Activated CD4-positive, alpha-beta T cell treated with anti-CD3 and anti-CD28 coated beads, Interleukin-2, amount 50 U/mL, for 1 hour (primary cell): ENCODE measurements at regions not wholly inside any gene's neighbourhood (a gene's known extent, or its start where the extent isn't known, plus 50 kb on each side); places are given as distances from the start of the nearest gene placed in this dataset.
A peak's percentile ranks its signal among the peaks of the same experiment; 100 is the strongest.

ENCODE experiments used
- DNase-seq: peaks from one replicate; pipeline ENCODE4 v3.0.0-alpha.2; 2020

DNA sequence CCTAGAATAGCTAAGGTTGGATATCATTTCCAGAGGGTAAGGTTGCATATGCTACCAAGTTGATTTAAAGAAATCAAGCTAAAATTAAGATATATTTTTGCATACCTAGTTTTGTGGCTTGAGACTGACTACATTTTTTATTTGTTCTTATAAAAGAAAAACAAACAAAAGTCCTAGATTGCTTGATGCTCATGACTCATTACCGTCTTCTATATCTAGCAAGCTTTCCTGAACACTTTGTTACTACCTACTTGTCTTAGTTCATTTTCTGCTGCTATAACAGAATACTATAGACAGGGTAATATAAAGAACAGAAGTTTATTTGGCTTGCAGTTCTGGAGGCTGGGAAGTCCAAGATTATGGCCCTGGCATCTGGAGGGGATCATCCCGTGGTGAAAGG, 152.1 kb upstream of the THRB start:
- no peak for DNase-seq

DNA sequence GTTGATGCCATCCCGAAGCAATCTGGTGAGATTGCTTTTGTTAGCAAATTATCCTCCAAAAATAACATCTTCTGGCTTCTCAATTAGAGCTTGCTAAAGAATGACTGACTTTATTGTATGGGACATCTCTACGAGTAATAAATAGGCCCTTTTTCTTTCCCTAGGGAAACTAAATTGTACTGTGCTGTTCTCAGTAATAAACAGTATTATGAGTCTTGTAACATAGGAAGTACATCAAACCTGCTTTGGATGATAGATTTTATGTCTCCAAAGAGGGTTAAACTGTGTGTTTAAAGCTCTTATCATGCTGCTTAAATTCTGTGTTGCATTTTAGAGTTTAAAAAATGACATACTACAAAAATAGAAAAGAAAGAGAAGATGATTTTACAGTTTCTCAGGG, 153.4 kb upstream of the THRB start:
- DNase-seq, result no peak

DNA sequence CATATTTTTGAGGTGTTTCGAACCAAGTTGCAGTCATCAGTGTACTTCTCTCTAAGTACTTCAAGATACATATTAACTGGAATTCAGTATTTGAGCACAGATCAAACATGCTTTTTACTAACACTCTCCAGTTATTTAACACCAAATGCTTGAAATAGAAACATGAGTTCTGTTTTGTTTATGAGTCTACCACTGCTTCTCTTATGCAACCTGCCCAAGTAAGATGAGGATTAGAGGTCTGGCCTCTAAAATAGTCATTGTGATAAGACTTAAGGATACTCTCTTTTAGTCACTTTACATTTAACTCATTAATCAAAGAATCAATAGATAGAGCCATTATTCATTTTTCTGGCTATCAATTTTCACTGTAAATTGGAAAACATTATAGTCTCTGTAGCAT, 156.2 kb upstream of the THRB start:
- DNase-seq, result no peak

DNA sequence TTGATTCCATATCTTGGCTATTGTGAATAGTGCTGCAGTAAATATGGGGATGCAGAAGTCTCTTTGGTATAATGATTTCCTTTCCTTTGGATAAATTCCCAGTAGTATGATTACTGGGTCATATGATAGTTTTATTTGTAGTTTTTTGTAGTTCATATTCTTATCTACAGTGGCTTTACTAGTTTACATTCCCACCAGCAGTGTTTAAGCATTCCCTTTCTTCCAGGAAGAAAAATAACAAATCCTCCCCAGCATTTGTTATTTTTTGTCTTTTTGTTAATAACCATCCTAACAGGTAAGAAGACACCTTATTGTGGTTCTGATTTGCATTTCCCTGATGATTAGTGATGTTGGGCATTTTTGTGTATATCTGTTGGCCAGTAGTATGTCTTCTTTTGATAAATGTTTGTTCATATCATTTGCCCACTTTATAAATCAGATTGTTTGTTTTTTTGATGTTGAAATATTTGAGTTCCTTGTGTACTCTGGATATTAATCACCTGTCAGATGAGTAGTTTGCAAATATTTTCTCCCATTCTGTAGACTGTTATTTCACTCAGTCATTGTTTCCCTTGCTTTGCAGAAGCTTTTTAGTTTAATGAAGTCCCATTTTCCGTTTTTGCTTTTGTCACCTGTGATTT, 163.3 kb upstream of the THRB start:
- DNase-seq, result no peak

DNA sequence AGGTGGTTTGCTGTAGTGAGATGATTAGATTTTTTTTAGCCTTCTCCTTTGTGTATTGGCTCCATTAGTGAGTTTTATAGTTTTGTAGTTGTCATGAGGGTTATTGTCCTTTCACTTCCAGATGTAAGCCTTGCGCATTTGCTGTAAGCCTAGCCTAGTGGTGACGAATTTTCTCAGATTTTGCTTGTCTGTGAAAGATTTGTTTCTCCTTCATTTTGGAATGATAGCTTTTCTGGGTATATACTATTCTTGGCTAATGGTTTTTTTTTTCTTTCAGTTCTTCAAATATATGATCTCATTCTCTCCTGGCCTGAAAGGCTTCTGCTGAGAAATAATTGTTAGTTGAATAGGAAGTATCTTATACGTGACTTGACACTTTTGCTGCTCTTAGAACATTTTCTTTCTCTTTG, 166.5 kb upstream of the THRB start:
- no peak for DNase-seq

DNA sequence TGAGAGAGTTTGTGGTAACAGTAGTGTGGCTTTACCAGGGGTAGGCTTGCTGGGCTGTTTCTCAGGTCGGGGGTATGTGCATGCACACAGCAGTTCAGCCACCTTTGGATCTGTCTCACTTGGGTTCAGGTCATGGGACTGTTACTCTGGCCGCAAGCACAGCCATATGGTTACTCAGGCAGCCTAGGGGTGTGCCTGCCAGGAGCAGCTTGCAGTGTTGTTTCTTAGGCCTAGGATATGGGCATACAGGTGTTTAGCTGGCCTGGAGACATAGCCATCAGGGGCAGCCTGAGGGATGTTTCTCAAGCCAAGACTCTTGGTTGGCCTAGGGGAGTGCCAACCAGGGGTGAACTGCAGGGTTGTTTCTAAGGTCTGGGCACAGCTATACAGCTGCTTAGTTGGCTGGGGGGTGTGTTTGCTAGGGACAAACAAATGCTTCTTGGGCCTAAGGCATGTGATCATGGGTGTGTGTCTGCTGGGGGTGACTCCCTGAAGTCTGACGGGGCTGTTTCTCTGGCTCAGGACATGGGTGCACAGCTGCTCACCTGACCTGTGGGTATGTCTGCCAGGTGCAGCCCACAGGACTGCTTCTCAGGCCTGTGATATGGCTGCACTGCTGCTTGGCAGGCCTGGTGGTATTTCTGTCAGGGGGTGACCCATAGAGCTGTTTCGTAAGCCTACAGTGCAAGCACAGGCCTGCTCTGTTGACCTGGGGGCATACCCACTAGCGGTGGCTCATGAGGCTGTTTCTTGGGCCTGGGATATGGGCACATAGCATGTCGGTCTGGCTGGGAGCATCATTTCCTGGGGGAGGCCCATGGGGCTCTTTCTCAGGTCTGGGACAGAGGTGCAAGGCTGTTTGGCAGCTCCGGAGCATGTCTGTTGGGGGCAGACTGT, 168.0 kb upstream of the THRB start:
- DNase-seq, result no peak

DNA sequence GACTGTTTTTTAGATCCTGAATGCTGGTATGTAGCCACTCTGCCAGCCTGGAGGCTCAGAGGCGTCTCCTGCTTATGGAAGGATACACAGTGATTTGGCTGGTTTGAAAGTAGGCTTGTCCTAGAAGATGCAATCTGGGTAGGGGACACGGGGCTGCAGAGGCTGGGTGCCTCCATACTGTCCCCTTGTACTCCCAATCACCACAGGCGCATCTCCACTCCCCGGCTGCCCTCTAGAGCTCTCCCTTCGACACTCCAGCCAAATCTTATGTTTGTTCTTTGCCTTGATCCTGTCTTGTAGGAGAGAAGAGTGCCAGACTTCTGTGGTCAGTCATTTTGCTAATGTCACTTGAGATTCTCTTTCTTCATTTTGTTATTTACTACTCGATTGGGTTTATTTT, 168.8 kb upstream of the THRB start:
- DNase-seq, result no peak

DNA sequence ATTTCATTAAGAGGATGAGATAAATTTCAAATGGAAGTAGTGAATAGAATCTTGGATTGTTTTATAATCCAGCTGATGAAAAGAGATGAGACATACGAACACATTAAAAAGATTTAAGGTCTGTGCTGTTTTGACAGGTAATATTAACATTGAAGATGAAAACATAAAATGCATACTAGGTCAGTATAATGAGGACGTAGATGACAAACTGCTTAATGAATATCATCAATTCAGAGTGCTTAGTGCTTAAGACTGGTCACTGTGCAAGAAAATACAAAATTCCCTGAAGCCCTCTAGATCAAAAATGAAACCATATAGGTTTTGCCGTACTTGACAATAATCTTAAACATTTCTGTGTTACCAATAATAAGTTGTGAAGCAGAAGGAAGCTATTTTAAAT, 173.4 kb upstream of the THRB start:
- DNase-seq, result no peak

DNA sequence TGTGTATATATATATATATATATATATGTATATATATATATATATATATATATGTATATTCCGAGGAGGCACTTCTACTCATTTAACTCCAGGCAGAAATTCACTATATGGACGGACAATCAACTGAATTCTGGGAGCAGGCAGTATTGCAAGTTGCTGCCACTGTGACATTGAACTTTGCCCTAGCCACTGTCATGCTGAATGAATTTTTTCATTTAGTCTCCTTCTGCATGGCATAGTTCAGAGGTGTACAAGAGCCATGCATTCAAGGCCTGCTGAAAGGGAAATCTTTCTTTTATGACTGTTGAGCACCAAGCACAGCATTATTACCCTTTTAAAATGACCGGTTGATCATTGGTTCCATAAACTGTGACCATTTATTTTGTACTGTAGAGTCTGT, 176.2 kb upstream of the THRB start:
- no peak for DNase-seq

DNA sequence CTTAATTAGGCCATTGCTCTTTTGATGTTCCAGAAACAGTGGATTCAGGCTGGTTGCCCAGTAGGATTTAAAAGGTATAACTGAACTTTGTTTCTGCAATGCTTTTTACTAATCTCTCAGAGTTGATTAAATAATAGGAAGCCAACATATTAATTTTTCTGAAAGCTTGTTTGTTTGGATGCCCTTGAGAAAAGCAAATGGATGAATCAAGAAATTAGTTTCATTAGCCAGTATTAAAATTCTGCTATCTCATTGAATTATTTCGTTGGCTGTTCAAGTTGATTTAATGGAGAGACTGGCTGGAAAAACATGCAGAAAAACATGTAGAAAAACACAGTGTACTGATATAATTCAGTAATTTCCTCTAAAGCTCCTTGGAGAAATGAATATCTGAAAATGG, 178.9 kb upstream of the THRB start:
- DNase-seq, result no peak

DNA sequence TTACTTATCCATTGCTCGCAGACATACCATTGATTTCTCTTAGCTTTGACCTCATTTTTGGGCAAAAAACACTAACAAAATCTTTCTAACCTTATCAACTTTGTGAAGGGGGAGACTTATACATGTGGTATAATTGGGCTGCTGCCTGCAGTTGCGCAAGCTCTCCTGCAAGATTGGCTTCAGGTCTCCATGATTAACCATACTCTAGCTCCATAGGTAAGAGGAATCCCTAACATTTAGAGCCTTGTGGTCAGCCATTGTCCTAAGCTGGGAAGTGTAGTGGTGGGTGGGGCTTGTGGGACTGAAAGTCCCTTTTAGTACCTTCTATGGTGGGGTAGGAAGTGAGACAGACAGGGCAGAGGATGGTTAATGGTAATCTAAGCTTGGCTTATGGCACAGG, 179.6 kb upstream of the THRB start:
- no peak for DNase-seq

DNA sequence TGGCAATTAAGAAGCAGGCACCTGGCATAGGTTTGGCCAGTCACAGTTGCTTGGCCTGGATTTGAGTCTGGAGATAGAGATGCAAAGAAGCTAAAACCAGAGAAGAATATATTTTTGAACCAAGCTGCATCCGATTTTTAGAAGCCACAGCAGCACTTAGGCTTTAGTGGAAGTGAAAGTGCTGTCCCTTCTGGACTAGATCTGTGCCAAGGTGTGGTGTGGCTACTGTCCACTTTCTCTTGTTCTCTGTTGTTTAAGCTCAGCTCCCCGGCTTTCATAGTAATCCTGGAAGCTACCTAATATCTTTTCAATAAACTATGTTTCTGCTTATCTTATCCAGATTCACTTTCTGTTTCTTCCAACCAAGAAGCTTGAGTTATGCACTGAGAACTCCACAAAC, 183.4 kb upstream of the THRB start:
- no peak for DNase-seq

DNA sequence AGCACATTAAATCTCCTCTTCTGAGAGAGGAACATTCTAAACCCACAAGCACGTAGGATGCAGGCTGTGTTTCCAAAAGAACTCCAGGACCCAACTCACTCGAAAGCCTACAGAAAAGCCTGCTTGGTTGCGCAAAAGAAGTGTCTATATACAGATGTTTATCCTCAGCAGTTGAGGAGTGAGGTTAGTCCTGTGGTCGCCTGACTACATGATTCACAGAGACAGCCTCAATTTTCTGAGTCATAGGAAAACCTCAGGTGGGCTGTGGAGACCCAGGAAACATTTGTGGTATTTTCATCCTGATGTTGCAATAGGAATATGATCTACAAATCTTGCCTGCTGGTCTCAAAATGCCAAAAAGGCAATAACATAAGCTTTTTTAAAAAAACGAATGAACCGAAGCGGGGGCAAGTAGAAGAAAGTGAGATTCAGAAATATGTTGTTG, 183.8 kb upstream of the THRB start:
- no peak for DNase-seq

DNA sequence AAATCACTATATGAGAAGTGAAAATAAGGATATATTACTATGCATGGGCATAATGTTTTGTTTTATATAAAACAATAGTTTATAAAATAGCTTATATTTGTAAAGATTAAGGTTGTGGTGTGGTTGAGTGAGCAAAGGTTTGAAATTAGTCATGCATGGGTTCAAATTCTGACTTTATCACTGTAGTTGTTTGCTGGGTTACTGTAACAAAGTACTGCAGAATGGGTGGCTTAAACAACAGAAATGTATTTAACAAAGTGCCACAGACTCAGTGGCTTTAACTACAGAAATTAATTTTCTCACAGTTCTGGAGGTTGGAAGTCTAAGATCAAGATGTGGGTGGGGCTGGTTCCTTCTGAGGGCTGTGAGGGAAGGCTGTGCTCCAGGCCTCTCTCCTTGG, 184.8 kb upstream of the THRB start:
- no peak for DNase-seq

DNA sequence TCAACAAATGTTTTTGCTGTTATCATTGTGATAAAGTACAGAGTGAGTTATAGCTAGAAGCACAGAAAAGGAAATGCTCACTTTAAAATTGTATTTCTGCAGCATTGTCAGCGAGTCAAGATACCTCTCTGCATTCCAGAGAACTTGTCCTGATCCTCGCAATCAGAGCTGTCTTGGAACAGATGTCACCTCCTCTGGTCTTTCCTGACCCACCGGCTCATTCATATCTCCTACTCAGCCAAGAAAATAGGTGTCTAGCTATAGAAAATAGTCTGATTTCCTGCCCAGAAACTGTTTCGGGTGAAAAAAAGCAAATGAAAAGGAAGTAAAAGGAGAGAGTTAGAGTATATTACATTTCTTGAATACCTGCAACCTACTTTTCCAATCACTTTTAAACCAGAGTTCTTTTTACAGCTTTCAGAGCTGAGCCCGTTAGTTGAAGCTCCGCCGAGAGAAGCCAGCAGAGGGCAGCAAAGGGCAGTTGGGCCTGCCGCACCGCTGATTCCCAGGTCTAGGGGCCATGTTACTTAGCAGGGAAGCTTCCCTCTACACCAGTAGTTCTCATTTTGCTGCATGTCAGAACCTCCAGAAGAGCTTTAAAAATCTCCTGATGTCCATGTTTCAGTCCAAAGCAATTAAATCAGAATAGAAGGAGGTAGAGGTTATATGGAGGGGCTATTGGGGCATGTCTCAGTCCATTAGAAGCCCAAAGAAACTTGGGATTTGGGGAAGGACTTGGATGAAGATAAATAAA, 185.7 kb upstream of the THRB start:
- peak; percentile 22 for DNase-seq

DNA sequence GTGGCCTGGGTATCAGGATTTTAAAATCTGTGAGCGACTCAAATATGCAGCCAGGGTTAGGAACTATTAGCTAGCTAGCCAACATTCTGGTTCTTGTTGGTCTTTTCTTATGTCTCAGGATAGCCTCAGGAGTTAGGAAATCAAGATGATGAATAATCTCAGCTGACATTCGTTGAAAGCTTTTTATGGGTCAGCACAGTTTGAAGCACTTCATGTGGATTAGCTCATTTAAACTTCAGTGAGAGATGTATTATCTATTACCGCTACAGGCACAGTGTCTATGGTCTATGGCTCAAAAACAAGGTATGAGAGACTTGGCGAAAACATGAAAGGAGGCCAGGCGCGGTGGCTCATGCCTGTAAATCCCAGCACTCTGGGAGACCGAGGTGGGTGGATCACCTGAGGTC, 187.5 kb upstream of the THRB start:
- DNase-seq, result no peak

DNA sequence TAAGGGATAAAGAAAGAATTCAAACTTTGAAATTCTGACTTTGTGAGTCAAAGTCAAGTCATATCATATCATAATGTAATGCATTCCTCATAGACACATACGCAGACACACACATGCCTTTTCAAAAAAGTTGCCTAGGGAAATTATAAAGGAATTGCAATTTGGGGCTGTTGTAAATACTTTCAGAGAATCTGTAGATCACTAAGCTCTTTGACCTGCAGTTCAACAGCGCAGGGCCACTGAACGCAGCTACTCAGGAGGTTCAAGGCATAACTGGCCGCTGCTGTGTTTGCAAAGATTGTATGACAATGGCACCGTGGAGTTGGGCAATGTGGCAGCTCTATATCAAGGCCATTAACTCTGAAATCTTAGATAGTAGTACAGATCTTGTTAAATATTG, 188.4 kb upstream of the THRB start:
- DNase-seq, result no peak

DNA sequence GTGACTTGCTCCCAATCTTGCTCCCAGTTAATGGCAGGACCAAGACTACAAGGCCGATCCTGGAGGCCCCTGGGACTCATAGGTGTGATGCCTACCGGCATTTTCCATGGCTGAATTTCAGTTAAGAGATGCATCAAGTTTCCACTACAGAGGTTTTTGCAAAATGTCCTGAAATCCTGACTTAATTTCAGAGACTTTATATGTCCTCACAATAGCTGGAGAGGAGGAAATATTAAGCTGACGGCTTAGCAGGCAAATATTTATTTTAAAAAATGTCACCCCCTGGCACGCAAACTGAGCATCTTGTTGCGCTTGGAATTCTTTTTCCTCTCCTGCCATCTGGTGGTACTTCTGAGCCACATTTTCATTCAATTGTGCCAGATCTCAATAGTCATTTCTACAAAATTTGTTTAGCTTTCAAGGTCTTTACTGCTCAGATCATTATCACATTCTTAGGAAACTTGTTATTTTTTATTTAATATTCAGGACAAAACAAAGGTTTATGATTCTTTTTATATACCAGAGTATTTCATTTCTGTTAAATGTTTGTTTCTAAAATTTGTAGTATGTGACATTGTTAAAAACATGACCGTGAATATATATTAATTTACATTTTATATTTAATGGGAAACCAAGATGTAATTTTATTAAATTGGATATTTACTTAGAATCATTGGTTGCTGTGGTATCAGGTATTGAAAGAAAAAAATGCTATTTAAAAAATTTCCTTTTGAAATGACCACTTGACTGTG, 189.2 kb upstream of the THRB start:
- DNase-seq, result no peak

DNA sequence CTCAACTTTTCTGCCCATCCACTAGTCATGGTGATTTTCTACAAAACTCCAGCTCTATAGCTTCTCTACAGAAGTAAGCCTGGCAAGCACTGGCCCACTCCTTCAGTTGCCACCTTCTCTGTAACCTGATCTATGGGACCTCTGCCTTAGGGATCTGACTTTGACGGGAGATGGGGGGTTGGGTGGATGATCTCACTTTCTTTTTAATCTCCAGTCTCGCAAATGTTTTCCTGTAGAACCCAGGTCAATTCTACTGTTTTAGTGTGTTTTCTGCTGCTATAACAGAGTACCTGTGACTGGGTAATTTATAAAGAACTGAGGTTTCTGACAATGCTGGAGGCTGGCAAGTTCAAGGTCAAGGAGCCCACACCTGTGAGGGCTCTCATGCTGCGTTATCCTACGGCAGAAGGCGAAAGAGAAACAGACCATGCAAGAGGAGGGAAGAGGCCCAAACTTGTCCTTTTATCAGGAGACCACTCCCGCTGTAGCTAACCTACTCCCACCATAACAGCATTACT, 189.9 kb upstream of the THRB start:
- DNase-seq, result no peak

DNA sequence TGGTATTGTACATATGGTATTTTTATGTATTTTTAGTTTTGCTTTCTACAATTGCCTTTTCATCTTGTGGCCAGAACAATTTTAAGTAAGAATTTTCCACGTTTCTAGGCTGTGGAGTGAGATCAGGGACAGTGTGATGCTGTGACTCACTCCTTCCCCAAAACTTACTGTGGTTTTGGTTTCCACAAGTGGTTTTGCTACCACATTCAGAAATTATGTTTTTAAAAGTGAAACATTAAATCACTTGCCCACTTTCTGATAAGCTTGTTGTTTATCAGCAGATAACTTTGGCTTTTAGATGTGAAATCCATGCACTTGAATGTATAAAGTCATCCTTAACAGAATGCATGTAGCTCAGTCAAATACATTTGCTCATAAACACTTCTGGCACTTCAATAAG, 192.2 kb upstream of the THRB start:
- no peak for DNase-seq

DNA sequence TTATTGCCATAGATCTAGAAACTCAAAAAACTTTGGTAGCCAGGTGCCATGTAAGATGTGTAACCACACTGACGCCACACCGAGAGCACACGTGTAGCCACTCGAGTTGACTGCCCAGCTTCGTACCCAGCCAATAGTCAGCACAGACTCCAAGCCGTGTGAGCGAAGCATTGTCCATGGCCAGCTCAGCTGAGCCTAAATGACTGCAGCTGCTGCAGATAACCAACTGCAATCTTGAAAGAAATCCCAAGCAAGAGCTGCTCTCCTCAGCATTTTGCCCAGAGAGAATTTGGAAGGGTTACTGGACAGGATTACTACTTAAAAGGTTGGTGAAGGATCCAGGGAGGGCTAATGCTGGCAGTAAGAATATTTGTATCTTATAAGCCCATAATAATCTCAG, 193.0 kb upstream of the THRB start:
- no peak for DNase-seq

DNA sequence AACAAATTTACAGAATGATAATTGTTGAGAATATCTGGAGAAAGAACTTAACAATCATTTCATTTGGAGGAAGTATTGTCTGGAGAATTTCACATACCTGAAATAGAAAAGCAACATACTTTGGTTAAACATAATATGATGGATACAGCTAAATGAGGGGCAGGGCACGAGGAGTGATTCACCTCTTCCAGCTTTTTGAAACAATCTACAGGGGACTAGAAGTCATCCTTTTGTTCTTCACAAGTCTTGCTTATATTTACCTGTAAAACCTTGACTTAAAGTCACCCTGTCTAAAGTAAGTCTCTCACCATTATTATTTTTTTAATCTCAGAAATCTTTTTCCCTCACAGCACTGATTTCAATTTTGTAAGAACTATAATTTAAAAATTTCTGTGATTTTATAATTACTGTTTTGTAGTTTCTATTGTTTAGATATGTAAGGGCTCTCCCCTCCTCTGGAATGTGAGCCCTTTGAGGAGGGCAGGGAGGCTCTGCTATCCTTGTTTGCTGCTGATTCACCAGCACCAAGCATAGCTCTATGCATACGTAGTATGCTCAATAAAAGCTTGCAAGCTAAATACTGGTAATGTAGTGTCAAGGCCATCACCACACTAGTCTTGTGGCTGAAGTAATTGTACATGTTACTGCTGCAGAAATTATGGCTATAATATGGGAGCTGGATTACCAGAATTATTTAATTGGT, 193.9 kb upstream of the THRB start:
- no peak for DNase-seq
